H1 (cell line): ENCODE measurements at regions not wholly inside any gene's neighbourhood (a gene's known extent, or its start where the extent isn't known, plus 50 kb on each side); places are given as distances from the start of the nearest gene placed in this dataset.

Source experiments
- BACH1 ChIP-seq: IDR thresholded peaks from 2 replicates; pipeline ENCODE4 v1.6.1; 2012; ENCODE audit warnings: low read length, improper control_type of control experiment
- CBX5 ChIP-seq: fragments of 300-800, 300-1000 bp; sonication (generic); IDR thresholded peaks from 2 replicates; pipeline ENCODE4 v1.7.1; 2016; ENCODE audit warnings: antibody characterized with exemption, low read length, low read depth
- CBX8 ChIP-seq: fragments of 300-800, 300-1000 bp; sonication (generic); IDR thresholded peaks from 2 replicates; pipeline ENCODE4 v1.7.1; 2016; ENCODE audit warnings: low read depth, low read length, borderline replicate concordance
- KDM1A ChIP-seq: fragments of 200-600, 300-600 bp; sonication (generic); IDR thresholded peaks from 2 replicates; pipeline ENCODE4 v1.7.1; 2016; ENCODE audit warnings: mild to moderate bottlenecking, low read length, borderline replicate concordance
- SP1 ChIP-seq: IDR thresholded peaks from 2 replicates; pipeline ENCODE4 v1.6.1; 2011; ENCODE audit warnings: low read depth, low read length

- TF ChIP-seq CBX5 (no peak), BACH1 (no peak), CBX8 (no peak), KDM1A (no peak), SP1 (no peak)
Observed at GRCh38 chr6:88494401-88495140, 328.4 kb upstream of the CNR1 start (continued).
